NCI-H1092 (cell line): ENCODE measurements at regions not wholly inside any gene's neighbourhood (a gene's known extent, or its start where the extent isn't known, plus 50 kb on each side); places are given as distances from the start of the nearest gene placed in this dataset.
"Not testable (repeated sequence)": the region's sequence is repeated elsewhere in the genome, so short reads cannot be mapped to it uniquely, and the experiment has no call there.

Experiments
- DNase-seq: peaks from one replicate; lab custom pipeline; 2025; lab: John Stamatoyannopoulos, UW

GRCh38 chr2:216775043-216775453, 79.7 kb upstream of the IGFBP5 start:
- DNase-seq: no peak

DNA sequence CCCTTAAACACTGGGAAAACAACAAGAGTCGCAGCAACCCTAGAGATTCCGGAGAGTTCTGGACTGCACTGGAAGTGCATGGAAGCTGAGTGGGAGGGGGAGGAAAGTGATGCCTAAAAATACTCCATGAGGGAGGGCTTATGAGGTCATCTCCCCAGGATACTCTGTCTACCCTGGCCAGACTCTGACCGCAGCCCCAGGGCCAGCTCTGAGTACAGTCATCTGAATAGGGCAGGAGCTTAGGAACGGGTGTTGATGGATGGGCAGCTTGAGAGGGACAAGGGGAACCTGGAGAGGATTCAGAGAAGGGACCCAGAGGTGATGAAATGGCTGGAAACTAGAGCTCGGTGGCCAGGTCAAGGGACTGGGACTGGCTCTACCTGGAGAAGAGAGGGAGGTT, 79.3 kb upstream of the IGFBP5 start:
- no peak for DNase-seq

DNA sequence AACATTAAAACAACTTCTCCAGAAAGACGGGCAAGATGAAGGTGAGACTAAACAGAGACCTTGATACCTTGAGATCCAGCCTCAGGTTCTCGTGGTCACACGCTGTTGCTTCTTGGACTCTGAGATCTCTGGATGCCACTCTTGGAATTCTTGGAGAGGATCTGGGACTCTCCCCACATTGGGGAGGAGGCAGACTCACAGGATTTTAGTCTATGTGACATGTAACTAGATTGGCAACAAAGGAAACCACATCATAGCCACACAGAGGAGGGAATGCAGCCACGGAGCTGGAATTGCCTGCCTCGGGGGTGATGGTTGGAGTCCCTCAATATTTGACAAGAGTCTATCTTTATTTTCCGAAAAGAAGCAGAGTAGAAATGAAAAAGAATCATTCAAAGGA, 78.8 kb upstream of the IGFBP5 start:
- DNase-seq: no peak

- no peak for DNase-seq
Measured at GRCh38 chr2:216773072-216773471, 77.7 kb upstream of the IGFBP5 start.

DNA sequence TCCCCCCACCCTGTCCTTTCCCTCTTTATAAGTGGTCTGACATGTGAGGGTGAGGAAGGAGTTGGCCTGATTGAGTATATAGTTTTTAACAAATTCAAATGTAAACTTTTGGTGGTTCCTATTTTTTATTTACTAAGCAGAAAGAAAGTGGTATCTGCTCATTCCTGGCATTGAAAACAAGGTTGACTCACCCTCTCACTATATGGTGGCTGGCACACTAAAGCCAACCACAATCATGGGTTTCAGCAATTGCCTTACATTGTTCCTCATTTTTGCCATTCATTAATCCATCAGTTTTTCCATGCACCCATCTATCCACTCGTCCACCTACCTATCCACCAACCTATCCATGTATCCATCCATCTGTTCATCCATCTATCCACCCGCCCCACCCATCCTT, 75.4 kb upstream of the IGFBP5 start:
- DNase-seq: no peak

DNA sequence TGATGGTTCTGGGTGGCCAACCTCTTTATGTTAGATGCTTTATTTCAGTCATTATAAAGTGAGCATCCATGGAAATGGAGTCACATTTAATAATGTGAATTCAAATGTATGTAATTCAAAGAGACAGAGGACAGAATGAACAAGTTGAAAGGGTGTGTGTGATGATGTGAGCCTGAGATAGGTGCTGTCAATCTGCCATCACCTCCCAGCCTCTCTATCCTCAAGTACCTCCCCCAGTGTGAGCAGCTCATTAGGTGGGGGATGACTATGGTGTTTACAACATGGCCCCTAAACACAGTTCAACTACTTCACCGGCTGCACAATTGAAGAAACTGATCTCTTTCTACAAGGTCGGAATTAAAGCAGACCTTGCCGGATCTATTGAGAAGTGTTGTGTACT, 74.7 kb upstream of the IGFBP5 start:
- no peak for DNase-seq

GRCh38 chr2:216769626-216770025, 74.3 kb upstream of the IGFBP5 start:
- DNase-seq: no peak

- no peak for DNase-seq
Measured at GRCh38 chr2:216768908-216769411, 73.6 kb upstream of the IGFBP5 start.

- DNase-seq: peak; percentile 90
Measured at GRCh38 chr2:216765761-216766262, 70.5 kb upstream of the IGFBP5 start.

GRCh38 chr2:216763396-216763795, 68.0 kb upstream of the IGFBP5 start:
- no peak for DNase-seq

DNA sequence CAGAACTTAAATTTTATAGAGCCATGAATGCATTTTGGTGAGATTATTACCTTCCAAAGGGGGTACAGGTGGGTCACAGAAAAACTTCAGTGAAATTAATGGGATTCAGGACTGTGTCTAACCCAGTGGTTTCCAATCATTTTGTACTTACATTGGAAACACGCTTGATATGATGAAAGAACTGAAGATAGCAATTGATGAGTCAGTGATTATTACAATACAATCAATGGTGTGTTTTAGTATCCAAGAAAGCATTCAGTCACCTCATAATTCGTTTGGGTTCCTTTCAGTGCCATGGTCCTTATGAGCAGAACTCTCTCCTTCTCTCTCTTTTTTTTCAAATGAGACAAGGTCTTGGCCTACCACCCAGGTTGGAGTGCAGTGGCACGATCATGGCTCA, 66.5 kb upstream of the IGFBP5 start:
- no peak for DNase-seq

- peak; percentile 35 for DNase-seq
Measured at GRCh38 chr2:216761133-216761532, 65.8 kb upstream of the IGFBP5 start.

DNA sequence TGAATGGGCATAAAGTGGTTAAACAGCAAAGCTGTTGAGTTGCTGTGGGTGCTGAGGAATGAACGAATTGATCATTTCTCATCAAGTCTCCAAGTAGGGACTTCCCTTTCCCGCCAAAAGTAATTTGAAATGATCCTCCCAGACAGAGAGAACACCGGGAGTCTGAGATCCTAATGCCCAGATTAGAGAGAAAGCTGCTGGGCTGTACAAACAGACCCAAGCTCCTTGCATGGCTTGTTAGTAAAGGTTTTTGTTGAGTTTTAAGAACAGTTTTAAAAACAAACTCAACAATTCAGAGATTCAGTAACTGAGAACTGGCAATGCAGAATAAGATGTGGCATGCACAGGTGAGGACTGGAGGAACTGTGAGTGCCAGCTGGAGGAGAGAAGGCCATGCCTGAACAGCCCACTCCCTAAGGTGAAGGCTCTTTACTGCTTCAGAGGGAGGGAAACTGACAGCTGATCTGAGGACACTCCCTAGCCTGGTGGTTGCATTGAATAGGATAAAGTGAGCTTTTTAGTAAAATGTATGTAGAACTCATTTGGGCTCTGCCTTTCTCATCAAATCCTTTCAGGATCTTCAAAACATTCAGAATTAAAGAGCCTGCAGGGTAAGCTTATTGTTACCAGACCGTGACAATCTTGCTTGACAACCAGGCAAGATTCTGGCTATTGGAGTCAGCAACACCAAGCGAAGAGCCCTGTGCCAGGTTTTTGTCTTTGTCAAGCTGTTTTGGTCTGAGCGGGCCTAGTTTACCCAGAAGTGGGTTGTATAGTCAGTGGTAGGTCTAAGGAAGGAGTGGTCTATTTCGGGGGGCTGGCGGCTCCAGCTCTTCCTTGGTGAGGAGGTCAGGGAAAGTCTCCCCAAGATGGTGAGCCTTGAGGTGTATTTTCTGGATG, 63.2 kb upstream of the IGFBP5 start:
- DNase-seq: no peak

GRCh38 chr2:216757532-216757931, 62.2 kb upstream of the IGFBP5 start:
- DNase-seq: no peak

GRCh38 chr2:216756435-216756834, 61.1 kb upstream of the IGFBP5 start:
- no peak for DNase-seq

DNA sequence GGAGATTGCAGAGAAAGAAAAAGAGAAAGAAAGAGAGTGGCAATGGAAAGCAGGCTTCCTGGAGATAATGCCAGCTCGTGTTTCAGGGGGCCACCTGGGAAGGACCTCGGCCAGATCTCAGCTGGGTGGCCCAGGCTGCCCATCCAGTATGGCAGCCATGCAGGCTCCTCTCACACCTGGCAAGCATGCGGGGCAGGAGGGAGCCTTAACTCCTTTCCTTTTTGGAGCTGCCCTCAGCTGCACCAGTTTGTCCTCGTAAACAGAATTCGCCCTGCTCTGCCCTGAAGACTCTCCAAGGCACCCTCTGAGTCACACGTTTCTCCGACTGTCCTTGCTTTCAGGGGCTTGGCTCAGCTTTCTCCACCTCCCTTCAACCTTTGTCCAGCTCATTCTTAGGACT, 59.5 kb upstream of the IGFBP5 start:
- no peak for DNase-seq

GRCh38 chr2:216754336-216754735, 59.0 kb upstream of the IGFBP5 start:
- DNase-seq: peak; percentile 66

DNA sequence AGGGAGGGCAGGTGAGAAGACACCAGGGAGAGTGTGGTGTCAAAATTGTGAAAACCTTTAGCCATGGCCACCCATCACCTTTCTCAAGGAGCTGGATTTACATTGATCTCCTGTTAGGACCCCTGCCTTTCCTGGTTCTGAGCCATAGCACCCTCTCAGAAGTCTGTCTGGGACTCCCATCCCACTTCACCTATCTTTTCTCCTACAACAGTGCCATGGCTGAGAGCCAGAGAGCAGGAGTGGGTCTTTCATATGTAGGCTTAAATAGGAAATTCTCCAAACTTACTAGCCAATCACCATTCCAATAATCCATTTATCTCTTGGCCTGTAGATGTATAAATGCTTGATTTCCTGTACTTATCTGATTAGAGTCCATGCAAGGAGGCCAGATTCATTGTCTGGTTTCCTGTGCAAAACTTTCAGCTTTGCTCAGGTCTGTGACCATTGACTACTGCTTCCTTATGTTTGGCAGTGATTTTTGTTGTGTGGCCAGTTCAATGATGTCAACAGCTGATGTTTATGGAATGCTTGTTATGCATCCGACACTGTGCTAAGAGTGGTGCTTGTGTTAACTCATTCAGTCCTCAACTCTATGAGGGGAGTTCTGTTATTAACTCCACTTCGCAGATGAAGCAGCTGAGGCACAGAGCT, 57.6 kb upstream of the IGFBP5 start:
- DNase-seq: no peak

- not testable (repeated sequence) for DNase-seq
Measured at GRCh38 chr2:216750750-216751149, 55.4 kb upstream of the IGFBP5 start.

GRCh38 chr2:216746268-216746667, 50.9 kb upstream of the IGFBP5 start:
- DNase-seq: not testable (repeated sequence)

DNA sequence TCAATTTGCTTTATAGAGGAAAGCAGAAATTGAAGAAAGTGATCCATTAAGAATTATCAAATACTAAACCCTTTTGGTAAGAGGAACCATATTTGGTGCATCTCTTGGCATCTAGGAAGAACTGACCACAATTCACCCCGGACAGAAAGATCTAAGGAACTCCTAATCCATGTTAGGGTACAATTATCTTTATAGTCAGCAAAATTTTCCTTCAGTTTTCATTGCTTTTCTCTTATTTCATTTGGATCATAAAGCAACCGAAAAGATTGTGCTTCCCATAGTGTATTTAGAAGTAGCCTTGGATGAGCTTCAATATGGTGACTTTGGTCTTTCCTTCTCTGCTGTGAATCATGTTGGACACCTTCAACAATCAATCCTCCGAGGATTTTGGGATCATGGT, 50.1 kb upstream of the IGFBP5 start:
- no peak for DNase-seq
